ENCODE measurements at regions not wholly inside any gene's neighbourhood (a gene's known extent, or its start where the extent isn't known, plus 50 kb on each side); places are given as distances from the start of the nearest gene placed in this dataset.

GRCh38 chr6:111996144-111996865, 57.6 kb upstream of the CCN6 start:
- Mint-ChIP-seq H3K4me3 (ENCODE audit: low read depth, unreplicated experiment) (no peak overlapping the region), H3K27me3 (ENCODE audit: unreplicated experiment) (no peaks in the 10 kb centered on the region), H3K4me1 (ENCODE audit: low read depth, unreplicated experiment) (peaks cover 13% of the 10 kb centered on the region), H3K36me3 (ENCODE audit: insufficient read depth, unreplicated experiment) (no peaks in the 10 kb centered on the region), H3K27ac (ENCODE audit: unreplicated experiment) (no peak overlapping the region), H3K9me3 (ENCODE audit: low read depth, unreplicated experiment) (no peaks in the 10 kb centered on the region)
- no peak for TF ChIP-seq CTCF (IDR thresholded peaks at IDR 0.05; ENCODE audit: unreplicated experiment)
- CTCF ChIA-PET, result no interaction called here
- no peak for DNase-seq
- intact Hi-C loops (cut with micrococcal nuclease; ENCODE audit: unreplicated experiment), result loop anchor here (2.0 to 5.0 kb wide), 3 partner anchors 46 to 199 kb away; no protein-coding TSS in a partner anchor
- no TSS peak for BruUV-seq (replicated peaks)

- CTCF ChIA-PET, result no interaction called here
Observed at GRCh38 chr6:111997078-111997852, 56.6 kb upstream of the CCN6 start.

GRCh38 chr6:111997853-111998208, 56.1 kb upstream of the CCN6 start:
- H3K27ac Mint-ChIP-seq (ENCODE audit: unreplicated experiment), result no peak overlapping the region
- H3K9me3 Mint-ChIP-seq (ENCODE audit: low read depth, unreplicated experiment), result no peaks in the 10 kb centered on the region
- BruUV-seq (replicated peaks), result no TSS peak
- no peak overlapping the region for H3K4me3 Mint-ChIP-seq (ENCODE audit: low read depth, unreplicated experiment)
- H3K4me1 Mint-ChIP-seq (ENCODE audit: low read depth, unreplicated experiment), result peaks cover 7% of the 10 kb centered on the region
- no peak for TF ChIP-seq CTCF (IDR thresholded peaks at IDR 0.05; ENCODE audit: unreplicated experiment)
- H3K27me3 Mint-ChIP-seq (ENCODE audit: unreplicated experiment), result no peaks in the 10 kb centered on the region
- CTCF ChIA-PET, result no interaction called here
- intact Hi-C loops (cut with micrococcal nuclease; ENCODE audit: unreplicated experiment), result loop anchor here (1.0 to 5.0 kb wide), 4 partner anchors 45 to 288 kb away; no protein-coding TSS in a partner anchor
- H3K36me3 Mint-ChIP-seq (ENCODE audit: insufficient read depth, unreplicated experiment), result no peaks in the 10 kb centered on the region
- no peak for DNase-seq

More at GRCh38 chr6:111997078-111997852, 56.6 kb upstream of the CCN6 start:
- Mint-ChIP-seq H3K9me3 (ENCODE audit: low read depth, unreplicated experiment) (no peaks in the 10 kb centered on the region), H3K4me1 (ENCODE audit: low read depth, unreplicated experiment) (peaks cover 13% of the 10 kb centered on the region), H3K4me3 (ENCODE audit: low read depth, unreplicated experiment) (no peak overlapping the region), H3K27me3 (ENCODE audit: unreplicated experiment) (no peaks in the 10 kb centered on the region), H3K36me3 (ENCODE audit: insufficient read depth, unreplicated experiment) (no peaks in the 10 kb centered on the region), H3K27ac (ENCODE audit: unreplicated experiment) (no peak overlapping the region)
- no TSS peak for BruUV-seq (replicated peaks)
- intact Hi-C loops (cut with micrococcal nuclease; ENCODE audit: unreplicated experiment), result loop anchor here (1.0 to 5.0 kb wide), 4 partner anchors 46 to 287 kb away; no protein-coding TSS in a partner anchor
- peak; percentile 82 for DNase-seq
- peak; percentile 67 for TF ChIP-seq CTCF (IDR thresholded peaks at IDR 0.05; ENCODE audit: unreplicated experiment)

- no peak overlapping the region for H3K27ac Mint-ChIP-seq (ENCODE audit: unreplicated experiment)
- no peaks in the 10 kb centered on the region for H3K27me3 Mint-ChIP-seq (ENCODE audit: unreplicated experiment)
- H3K4me3 Mint-ChIP-seq (ENCODE audit: low read depth, unreplicated experiment), result no peak overlapping the region
- DNase-seq, result no peak
- no peak for TF ChIP-seq CTCF (IDR thresholded peaks at IDR 0.05; ENCODE audit: unreplicated experiment)
- no peaks in the 10 kb centered on the region for H3K9me3 Mint-ChIP-seq (ENCODE audit: low read depth, unreplicated experiment)
- H3K36me3 Mint-ChIP-seq (ENCODE audit: insufficient read depth, unreplicated experiment), result no peaks in the 10 kb centered on the region
- CTCF ChIA-PET, result interaction anchor here (0.7 kb wide), 1 partner anchor 25 kb away, joined by 3 read pairs; no protein-coding TSS in a partner anchor
- intact Hi-C loops (cut with micrococcal nuclease; ENCODE audit: unreplicated experiment), result no loop called here
- no TSS peak for BruUV-seq (replicated peaks)
- H3K4me1 Mint-ChIP-seq (ENCODE audit: low read depth, unreplicated experiment), result no peaks in the 10 kb centered on the region
Observed at GRCh38 chr6:112002307-112002706, 51.6 kb upstream of the CCN6 start.

Measured in Calu3 (cell line).